HG03060 (cell line): ENCODE measurements at regions not wholly inside any gene's neighbourhood (a gene's known extent, or its start where the extent isn't known, plus 50 kb on each side); places are given as distances from the start of the nearest gene placed in this dataset.
"Not testable (repeated sequence)": the region's sequence is repeated elsewhere in the genome, so short reads cannot be mapped to it uniquely, and the experiment has no call there.

ENCODE experiments used
- ATAC-seq: cut with Tn5 transposase; IDR thresholded peaks from one replicate; pipeline ENCODE4 v1.9.1; 2021; ENCODE audit warnings: low read depth, moderate number of reproducible peaks; ENCODE audit not compliant: unreplicated experiment

DNA sequence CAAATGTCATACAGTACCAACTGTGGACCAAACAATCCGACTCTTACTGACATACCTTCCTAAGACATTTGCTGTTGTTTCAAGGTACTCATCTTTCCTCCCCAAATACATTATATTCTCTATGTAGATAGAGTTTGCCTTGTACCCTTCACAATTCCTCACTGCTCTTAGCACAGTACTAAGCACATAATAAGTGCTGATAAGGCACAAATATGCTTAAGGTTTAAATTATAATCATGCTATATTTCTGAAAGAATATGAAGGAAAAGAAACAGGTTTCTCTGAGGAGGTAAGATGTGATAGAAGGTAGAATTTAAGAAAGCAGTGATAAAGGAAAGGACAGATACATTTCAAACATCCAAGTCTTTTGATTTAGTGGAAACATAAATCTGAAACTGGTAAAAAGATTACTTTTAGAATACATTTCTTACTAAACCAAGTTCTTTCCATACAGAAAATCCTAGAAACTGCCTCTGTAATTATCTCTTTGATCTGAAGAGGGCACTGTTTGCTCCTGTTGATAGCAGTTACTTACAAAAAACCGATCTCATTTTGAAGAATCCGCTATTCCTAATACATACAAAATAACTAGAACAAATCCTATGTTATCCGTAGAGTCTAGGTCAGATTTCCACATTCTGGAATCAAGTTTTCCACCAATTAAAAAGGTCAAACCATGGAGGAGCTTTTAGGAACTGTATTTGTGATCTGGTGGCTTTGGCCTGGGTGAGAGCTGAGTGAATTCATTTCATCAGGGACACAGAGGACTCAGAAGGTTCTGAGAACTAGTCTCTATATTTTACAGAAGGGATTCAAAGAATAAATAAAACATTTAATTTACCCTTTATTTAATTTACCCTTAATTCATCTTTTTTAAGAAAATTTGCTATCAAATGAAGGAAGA lies 311.9 kb downstream of the DAD1 start:
- no peak for ATAC-seq

DNA sequence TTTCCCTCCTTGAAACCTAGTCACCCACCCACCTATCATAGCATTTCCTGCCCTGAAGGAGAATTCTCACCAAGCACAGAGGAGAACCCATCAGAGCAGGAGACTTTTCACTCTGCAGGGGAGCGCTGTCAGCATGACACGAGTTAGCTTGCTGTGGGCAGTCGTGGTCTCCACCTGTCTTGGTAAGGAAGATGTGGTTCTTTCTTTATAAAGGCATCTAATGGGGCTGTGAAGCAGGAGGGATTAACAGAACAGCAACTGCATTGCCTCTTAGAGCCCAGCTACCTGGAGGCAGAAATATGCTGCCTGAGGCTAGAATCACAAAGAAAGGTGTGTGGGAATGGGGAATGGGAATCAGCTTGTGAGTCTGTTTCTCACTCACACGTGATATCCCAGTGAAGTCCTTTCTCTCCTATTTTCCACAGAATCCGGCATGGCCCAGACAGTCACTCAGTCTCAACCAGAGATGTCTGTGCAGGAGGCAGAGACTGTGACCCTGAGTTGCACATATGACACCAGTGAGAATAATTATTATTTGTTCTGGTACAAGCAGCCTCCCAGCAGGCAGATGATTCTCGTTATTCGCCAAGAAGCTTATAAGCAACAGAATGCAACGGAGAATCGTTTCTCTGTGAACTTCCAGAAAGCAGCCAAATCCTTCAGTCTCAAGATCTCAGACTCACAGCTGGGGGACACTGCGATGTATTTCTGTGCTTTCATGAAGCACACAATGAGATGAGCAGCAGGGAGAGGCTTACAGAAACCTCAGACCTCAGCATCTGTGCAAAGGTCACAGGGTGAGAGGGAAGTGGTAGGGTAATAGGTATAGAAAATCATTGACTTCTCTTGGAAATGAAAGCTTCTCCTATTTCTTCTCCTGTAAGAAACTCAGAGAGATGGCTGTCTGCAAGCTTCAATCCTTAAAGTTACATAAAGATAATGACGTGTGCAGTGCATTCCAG lies 316.9 kb downstream of the DAD1 start:
- ATAC-seq, result no peak

DNA sequence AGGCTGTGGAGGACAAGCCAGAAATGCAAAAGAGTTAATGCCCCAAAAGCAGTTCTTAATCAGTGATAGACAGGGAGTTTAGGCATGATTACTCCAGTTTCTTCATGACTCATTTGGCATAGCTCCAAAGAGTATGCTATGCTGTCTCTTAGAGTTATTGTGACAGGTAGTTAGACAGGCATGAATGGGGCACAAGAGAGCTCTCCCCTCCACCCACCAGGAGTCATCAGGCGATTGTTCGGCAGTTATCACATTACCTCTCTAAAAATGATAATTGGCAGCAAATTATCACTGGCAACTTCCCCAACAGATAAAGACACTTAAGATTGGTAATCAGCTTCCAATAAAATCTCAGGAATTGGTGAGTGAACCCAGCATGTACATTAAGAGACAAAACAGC lies 320.1 kb downstream of the DAD1 start:
- no peak for ATAC-seq

DNA sequence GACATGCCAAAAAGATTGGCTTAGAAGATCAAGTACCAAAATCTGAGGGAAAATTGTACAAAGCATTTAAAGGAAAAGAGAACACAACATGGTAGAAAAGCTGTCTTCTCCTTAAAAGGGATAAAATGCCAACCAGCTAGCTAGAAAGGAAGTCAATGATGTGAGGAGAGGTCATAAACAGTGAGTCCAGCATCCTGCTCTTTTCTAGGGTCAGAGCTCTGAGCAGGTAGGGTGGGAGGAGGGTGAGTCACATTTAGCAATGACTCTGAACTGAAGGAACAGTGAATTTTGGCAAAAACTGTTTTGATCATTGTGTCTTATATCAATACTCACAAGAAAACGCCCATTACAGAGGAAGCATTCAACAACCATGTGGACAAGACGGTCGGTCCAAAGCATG lies 322.3 kb downstream of the DAD1 start:
- ATAC-seq, result no peak

DNA sequence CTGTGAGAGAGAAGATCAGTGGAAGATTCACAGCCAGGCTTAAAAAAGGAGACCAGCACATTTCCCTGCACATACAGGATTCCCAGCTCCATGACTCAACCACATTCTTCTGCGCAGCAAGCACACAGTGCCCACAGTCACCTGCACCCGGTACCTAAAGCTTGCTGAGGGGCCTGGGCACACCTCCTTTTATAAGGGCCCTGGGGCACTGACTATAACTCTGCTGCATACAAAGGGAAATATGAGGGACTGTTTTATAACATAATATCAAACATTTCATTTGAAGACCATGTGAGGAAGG lies 322.9 kb downstream of the DAD1 start:
- no peak for ATAC-seq

DNA sequence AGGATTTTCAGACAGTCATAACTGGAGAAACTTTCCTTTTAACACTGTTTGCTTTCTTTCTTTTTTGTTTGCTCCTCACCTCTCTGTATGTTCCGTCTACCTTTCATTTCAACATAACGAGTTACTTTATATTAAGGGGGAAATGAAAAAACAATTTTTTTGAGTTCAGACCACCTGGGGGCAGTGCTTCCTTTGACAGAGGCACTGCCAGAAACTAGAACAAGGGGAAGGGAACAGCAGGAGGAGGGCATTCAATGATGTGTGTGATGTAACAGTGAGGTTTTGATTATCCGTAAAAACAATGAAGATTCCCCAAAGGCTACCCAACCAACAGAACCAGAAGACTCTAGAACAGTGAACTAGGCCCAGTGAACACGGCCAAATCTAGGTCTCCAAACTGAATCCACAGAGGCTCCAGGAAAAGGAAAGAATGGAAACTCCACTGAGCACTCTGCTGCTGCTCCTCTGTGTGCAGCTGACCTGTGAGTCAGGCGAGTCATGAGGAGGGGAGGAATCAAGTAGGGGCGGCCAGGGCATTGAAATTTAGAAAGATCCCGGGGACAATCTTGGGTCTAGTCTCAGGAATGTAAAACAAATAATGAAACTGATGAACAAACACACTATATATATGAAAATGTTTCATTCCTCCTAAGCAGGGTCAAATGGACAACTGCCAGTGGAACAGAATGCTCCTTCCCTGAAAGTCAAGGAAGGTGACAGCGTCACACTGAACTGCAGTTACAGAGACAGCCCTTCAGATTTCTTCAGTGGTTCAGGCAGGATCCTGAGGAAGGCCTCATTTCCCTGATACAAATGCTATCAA lies 323.5 kb downstream of the DAD1 start:
- ATAC-seq, result no peak

DNA sequence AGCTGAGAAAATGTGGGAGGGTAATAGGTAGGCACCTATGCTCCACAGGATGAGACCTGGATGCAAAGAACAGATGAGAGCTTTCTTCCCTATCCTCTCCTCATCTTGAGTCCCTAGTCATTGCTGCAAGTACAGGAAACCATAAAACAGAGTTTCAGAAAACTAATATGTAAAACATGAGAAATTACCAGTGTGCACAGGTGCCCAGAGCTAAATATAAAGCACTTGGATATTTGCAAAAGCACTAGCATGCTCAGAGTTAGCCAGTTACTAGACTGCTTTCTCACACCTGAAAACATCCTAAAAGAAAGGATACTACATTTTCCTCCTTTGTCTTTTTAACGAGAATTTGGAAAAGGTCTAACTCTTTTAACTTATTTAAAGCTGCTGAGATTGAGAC lies 324.3 kb downstream of the DAD1 start:
- no peak for ATAC-seq

DNA sequence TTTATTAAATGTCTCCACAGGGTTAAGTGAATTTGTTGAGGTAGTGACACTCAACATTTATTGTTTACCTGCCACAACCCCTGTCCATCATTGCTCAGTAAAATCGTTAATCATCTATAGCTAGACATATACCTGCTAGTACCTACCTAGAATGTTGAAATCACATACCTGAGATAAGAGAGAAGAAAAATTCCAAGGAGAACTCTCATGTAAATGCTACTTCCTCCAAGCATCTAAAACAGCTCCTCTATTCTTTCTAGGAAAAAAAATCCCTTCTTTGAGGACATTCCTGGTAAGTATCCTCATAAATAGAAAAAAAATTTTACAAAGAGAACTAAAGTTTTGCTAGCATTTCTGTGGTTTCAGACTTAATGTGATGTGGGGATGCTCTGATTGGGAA lies 325.1 kb downstream of the DAD1 start:
- no peak for ATAC-seq

DNA sequence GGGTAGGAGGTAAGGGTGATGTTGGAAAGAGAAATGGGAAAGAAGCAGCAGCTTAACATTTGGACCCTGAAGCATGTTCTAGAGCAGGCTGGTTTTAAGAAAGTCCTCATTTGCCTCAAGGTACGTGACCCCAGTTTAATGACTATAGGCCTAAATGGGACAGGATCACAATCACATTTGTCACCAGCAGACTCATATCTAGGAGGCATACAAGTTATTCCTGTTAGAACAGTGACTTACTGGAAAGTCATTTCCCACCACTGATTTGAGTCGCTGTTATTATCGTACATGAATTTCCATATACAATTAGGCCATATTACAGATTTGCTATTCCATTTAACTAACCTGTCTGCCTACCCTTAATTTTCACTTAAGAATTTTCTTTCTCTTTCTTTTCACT lies 326.1 kb downstream of the DAD1 start:
- no peak for ATAC-seq

DNA sequence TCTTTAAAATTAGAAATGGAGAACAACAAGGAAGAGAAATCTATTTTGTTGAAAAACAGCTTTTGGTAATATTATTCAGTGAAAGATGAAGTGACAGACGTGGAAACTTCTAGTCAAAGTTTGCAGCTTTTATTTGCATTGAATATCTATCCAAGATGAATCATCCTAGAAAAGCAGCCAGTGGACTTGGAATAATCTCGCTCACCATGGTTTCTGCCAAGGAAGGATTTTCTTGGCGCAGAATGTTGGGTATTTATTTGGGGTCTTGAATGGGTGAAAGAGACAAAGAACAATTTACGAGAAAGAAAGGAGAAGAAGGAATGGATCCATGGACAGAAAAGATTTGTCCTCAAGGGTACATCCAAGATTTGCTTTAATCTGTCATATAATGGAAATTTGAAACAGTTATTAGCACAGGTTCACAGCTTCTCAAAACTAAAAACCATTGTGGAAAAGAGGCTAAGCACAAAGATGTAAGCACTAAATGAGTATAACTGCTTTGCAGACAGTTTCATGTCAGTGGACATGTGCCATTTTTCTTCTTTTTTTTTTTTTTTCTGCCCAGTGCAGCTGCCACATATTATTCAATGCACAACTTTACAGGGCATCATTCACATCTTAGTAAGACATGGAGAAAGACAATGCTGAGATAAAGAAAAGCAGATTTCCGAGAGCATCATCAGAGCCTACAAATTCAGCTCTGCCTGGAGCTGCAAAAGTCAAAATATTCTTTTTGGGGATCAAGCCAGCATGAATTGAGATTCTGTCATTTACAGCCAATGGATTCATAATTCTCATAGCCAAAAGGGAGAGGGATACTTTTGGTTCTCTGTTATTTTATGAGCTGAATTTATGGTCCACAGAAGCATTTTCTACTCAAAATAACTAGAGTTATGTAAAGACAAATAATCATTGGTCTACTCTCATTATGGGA lies 333.7 kb downstream of the DAD1 start:
- ATAC-seq, result no peak

DNA sequence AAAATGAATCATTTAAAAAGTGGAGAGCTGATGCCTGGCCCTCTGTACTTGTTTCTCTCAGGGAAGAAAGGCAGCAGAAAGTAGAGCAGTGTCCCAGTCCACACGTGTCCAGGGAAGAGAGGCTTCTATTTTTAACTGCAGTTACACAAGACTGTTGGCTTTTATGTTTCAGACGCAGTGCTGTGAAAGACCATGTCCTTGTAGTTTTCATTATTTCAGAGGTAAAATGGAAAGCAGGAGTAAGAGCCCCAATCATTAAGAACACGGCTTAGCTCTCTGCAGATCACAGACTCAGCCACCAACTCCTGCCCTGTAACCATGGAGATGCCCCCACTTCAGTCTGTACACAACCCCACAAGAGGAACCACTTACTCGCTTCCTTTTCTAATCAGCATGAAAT lies 336.3 kb downstream of the DAD1 start:
- ATAC-seq, result no peak

DNA sequence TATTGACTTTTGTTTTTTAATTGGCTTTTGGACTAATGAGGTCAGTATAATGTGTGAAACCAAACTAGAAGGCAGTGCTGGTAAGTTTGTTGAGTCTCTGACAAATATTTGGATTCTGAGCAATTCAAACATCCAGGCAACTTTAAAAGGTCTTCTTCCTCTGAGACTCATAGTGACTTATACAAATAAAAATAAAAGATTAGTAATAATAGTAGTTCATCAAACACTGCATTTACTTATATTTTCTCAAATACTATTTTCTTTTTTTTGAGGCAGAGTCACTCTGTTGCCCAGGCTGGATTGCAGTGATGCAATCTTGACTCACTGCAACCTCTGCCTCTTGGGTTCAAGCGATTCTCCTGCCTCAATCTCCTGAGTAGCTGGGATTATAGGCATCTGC lies 337.9 kb downstream of the DAD1 start:
- ATAC-seq, result no peak

DNA sequence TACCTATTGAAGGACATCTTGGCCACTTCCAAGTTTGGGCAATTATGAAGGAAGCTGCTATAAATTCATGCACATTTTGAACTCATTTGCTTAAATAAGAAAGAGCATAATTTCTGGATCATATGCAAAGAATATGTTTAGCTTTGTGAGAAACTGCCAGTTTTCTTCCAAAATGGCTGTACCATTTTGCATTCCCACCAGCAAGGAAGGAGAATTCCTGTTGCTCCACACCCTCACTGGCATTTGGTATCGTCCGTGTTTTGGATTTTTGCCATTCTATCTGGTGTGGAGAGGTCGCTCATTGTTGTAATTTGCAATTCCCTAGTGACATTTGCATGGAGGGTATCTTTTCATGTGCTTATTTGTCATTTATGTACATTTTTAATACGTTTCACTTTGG lies 339.3 kb downstream of the DAD1 start:
- no peak for ATAC-seq

DNA sequence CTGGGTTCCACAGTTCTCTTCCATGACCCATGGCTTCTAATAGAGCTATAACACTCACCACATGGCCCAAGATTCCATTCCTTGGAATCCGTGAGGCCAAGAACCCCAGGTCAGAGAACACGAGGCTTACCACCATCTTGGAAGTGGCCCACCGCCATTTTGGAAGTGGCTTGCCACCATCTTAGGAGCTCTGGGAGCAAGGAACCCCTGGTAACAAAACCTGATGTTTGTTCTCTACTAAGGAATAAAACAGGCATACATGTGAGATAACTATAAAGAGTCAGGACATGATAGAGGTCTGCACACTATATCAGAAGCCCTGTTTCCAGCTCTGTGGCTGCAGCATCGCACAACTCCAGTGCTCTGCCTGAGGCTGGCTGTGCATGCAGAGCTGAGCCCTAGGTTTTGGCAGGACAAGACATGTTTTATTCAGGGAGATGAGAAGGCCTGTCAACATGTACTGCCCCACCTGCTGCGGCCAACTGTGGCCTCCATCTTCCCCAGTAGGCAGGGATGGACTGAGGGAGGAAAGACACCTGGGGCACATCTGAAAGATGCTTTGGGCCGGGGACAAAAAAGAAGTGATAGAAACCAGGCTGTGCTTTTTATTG lies 344.9 kb downstream of the DAD1 start:
- no peak for ATAC-seq

DNA sequence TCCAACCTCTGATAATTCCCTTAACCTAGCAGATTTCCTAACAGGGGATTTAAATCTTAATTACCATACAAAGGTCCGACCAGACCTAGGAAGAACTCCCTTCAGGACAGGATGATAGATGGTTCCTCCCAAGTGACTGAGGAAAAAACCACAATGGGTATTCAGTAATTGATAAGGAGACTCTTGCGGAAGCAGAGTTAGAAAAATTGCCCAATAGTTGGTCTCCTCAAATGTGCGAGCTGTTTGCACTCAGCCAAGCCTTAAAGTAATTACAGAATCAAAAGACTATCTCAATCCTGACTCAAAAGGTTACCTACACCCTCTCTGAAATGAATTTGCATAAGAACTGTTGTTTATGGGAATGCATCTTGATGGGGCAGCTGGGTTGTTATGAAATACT lies 350.7 kb downstream of the DAD1 start:
- not testable (repeated sequence) for ATAC-seq

DNA sequence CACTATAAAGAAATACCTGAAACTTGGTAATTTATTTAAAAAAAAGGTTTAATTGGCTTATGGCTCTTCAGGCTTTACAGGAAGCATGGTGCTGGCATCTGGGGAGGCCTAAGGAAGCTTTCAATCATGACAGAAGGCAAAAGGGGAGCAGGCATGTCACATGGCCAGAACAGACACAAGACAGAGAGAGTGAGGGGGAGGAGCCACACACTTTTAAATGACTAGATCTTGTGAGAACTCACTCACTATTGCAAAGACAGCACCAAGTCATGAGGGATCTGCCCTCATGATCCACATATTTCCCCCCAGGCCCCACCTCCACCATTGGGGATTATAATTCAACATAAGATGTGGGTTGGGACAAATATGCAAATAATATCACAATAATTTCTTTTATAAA lies 355.6 kb downstream of the DAD1 start:
- ATAC-seq, result no peak

DNA sequence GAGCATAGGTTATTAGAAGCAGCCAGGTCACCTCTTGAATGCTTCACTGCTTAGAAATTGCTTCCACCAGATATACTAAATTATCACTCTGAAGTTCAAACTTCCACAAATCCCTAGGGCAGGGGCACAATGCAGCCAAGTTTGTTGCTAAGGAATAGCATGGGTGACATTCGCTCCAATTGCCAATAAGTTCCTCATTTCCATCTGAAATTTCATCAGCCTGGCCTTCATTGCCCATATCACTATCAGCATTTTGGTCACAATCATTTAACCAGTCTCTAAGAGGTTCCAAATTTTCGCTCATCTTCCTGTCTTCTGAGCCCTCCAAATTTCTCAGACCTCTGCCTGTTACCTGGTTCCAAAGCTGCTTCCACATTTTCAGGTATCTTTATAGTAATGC lies 356.1 kb downstream of the DAD1 start:
- ATAC-seq, result no peak

DNA sequence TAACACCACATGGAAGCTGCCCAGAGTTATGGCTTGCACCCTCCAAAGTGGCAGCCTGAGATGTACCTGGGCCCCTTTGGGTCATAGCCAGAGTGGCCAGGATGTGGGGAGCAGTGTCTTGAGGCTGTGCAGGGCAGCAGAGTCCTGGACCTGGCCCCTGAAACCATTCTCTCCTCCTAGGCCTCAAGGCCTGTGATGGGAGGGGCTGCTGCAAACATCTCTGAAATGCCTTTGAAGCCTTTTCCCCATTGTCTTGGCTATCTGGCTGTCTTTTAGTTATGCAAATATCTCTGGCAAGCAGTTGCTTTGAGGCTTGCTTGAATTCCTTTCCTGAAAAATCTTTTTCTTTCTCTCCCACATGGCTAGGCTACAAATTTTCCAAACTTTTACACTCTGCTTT lies 356.5 kb downstream of the DAD1 start:
- ATAC-seq, result no peak

DNA sequence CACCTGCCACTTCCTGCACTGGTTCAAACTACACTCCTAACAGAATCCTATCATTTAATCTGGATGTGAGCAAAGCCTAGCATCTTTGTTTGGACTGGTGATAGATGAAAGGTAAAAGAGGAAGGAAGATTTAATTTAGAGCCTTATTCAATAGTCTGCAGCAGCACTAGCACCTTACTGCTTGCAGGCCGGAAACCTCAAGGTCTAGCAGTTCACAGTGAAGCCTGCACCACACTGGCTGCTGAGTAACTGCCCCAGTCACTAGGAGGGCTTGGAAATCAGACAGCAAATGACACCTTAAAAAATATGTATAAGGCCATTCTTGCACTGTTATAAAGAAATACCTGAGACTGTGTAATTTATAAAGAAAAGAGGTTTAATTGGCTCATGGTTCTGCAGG lies 358.0 kb downstream of the DAD1 start:
- no peak for ATAC-seq
